ENCODE measurements at regions not wholly inside any gene's neighbourhood (a gene's known extent, or its start where the extent isn't known, plus 50 kb on each side); places are given as distances from the start of the nearest gene placed in this dataset.

DNA sequence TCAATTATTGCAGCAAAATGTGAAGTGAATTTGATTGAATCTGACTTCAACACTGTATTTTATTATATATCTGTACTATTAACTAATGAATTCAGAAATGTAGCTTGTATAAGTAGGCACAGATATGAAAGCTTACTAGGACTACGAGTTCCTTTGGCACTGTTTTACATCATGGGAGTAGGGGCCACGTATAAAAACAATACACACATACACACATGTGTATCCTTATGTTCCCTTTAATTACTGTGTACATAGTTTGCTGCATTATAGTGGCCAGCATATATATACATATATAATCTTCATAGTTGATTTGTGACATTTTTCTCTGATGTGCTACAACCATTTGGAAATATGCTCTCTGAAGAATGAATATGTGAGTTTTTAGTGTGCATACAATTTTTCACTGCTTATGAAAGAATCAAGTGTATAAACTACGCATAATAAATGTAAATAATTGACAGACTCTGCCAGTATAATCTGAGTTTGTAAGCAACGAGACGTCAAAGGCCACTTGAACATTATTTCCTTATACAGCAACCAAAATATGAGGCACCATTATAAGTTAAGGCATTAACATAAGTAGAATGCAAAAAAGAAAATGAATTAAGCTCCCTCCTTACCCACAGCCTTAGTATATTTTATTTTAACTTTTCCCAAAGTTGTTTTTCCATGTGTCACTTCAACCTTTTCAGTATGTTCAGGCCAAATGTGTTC is 98.1 kb upstream of the GALNT5 start:
- no peak for DNase-seq

DNA sequence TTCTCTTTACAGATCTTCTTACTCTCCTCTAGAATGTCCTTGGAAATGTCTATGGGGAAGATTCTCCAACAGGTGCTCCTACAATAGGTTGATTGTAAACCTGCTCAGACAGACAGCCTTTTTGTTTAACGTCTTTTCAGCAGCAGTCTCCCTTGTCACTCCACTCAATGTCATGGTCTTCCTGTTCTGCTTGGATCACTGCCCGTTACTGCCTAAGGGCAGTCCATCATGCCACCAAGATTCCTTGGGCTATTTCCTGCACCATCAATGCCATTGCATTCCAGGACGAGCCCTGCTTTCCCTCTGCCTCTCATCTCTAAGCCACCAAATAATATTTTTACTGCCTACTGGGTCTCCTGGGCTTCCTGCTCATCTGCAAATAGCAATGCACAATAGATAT is 97.4 kb upstream of the GALNT5 start:
- DNase-seq: no peak

DNA sequence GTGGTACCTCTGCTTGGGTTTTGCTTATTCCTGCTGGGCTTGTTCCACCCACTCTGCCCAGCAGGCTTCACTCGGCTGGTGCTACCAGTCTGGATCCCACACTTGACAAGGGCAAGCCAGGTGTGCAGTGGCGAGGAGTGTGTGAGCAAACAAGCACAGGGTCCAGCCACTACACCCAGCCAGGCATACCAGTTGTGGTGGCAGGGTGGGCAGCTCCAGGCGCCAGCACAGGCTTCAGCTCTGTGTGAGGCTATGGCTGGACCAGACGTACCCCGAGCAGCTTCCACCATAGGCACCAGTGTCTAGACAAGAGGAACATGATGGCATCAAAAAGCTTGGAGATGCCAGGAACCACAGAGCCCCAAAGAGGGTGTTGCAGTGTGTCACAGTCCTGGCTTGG is 93.1 kb upstream of the GALNT5 start:
- DNase-seq: no peak

DNA sequence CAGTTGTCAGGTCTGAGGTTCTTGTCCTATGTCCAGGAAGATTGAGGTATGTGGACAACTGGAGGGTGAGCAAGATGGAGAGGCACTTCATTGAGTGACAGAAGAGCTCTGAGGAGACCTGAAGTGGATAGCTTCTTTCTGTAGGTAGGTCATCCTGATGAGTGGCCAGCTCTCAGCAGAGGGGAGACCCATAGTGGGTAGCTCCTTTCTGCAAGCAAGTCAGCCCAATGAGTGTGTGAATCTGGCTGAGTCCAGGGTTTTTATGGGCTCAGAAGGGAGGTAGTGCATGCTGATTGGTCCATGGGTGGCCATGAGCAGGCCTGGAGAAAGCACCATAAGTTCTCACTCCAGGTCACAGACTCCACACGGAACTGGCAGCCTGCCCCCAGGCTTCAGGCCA is 92.6 kb upstream of the GALNT5 start:
- no peak for DNase-seq

DNA sequence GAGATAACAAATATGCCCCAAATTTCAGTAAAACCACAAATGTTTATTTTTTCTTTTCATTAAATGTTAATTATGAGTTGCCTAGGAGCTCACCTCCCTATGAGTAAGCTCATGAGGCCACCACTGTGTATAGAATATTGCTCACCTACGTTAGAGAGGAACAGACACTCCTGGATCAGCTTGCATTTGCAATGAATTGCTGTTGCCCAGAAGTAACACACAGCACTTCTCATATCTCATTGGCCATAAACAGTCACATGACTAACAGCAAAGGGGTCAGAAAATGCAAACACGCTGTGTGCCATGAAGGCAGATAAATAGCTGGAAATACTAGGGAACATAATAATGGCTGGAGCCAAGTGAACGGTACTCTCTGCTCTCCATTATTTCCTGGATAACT is 89.0 kb upstream of the GALNT5 start:
- DNase-seq: no peak

DNA sequence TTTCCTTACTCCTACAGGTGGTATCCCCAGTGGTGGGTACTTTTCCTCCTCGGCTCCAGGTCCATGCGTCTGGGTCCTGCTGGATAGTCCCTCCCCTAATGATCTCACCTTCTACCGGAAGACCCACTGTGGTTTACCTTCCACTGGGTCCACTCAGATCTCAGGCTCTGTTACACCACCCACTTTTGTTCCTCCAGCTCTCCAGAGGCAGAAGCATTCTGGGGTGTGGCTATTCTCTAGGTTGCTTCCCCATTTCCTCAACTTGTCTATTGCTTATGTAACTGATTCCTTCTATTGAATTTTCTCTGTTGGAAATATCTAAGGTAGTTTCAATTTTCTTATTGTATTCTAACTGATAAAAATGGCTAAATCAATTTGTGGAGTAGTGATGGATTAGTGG is 87.6 kb upstream of the GALNT5 start:
- no peak for DNase-seq

DNA sequence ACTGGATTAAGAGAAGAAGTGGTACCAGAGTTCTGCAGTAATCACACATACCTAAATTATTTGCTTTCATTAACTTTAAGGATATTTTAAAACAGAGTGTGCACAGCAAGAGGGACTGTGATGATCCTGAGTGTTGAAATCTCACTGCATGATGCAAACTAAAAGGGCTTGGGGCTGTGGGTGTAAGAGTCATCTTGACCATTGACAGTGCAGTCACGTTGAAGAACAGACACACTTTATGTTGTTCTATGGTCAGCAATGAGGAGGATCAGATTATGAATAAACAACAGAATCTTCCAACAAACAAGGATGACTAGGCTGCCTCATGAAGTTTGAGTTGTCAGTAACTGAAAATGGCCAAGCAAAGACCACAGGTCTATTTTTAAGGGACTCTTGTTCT is 87.2 kb upstream of the GALNT5 start:
- no peak for DNase-seq

DNA sequence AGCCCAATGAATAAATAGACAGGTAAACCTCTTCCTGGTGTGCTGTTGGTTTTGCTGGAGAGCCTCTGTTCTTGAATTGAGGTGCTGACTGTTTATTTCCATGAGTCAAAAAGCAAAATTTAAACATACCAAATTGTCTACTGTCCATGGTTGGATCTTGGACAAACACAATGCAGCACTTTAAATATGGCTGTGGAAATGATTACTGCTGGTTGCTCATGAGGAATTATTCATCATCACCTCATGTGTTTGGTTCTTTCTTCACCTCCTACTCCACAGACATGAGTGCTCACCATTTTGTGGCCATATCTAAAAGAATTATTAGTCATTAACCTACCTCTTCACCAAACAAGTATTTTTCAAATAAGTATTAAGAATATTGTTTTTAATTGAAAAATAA is 85.3 kb upstream of the GALNT5 start:
- DNase-seq: no peak

DNA sequence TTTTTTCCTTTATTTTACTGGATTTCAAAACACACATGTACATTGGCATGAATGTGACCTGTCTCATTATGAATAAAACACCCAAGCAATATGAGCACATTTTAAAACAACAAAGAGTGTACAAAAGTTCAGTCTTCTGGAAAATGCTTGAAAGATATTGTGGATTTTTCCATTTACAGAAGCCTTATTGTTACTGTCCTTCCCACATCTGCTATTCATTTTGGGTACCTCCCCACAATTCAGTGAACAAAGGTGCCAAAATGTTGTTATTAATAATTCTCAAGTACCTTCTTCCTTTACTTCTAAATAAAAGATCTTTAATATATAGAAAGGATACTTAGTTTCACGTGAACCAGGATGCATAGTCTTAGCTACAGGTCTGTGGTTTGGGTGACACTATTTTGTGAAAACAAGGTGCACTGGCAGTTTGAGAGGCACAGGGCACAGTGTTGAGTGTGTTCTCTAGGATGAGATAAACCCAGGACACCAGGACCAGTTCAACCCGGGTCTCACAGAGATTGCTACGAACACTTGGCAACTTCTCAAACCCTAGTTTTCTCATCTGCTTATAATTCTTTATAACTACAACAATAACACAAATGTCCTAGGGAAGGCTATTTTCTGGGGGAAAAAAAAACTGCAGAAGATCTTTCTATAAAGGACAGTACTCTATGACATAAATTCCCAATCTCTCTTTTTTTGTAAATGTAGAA is 84.5 kb upstream of the GALNT5 start:
- DNase-seq: no peak

DNA sequence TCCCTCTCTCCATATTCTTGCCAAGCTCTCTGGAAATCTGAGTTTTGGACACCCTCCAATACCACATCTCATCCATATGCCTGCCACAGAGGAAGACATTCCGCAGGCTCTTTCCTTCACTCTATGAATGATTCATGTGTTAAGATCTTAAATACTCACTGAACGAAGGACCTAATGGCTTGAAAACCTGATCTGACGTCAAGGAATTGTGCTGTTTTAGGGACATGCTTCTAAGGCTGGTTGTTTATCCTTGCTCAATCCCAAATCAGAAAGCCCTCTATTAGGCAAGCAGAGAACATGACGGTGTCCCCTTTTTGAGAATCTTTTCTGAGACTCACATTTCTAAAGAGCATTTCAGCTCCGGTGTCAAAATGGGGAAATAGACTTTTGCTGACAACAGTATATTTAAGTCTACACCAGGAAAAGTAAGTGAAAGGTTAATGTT is 83.7 kb upstream of the GALNT5 start:
- DNase-seq: no peak

DNA sequence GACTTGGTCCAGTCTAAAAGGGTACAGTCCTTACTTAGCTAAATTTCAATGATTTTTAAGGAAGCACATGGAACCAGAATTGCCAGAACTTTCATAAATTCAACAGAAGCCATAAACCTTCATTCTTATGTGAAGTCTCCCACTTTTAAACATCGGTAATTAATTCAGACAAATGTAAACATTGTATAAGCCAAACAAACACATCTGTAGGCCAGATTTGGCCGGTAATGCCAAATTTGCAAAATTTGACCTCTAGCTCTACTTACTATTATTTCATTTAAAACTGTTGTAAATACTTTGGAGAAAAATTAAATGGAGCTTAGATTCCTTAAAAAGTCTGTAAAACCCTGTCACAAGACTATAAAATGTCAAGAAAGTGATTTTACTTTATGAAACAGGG is 83.2 kb upstream of the GALNT5 start:
- no peak for DNase-seq

DNA sequence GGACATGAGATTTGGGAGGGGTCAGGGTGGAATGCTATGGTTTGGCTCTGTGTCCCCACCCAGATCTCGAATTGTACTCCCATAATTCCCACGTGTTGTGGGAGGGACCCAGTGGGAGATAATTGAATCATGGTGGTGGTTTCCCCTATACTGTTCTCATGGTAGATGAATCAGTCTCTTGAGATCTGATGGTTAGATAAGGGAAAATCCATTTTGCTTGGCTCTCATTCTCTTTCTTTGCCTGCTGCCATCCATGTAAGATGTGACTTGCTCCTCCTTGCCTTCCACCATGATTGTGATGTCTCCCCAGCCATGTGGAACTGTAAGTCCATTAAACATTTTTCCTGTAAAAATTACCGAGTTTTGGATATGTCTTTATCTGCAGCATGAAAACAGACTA is 80.9 kb upstream of the GALNT5 start:
- DNase-seq: no peak

DNA sequence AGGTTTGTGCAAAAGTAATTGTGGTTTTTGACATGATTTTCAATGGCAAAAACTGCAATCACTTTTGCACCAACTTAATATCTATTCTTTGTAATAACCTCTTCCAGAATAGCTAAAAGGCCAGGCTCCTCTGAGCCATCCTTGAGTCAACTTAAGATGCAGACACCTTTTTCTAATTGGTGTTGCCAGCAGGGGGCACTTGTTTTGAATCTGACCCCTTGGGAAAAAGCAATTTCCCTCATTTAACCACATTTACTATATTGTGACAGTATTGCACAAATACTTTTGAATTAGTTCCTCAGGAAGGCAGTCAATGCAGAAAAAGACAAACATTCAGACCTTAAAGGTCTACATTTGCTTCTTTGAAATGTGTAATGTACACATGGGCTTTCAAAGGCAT is 78.6 kb upstream of the GALNT5 start:
- no peak for DNase-seq

DNA sequence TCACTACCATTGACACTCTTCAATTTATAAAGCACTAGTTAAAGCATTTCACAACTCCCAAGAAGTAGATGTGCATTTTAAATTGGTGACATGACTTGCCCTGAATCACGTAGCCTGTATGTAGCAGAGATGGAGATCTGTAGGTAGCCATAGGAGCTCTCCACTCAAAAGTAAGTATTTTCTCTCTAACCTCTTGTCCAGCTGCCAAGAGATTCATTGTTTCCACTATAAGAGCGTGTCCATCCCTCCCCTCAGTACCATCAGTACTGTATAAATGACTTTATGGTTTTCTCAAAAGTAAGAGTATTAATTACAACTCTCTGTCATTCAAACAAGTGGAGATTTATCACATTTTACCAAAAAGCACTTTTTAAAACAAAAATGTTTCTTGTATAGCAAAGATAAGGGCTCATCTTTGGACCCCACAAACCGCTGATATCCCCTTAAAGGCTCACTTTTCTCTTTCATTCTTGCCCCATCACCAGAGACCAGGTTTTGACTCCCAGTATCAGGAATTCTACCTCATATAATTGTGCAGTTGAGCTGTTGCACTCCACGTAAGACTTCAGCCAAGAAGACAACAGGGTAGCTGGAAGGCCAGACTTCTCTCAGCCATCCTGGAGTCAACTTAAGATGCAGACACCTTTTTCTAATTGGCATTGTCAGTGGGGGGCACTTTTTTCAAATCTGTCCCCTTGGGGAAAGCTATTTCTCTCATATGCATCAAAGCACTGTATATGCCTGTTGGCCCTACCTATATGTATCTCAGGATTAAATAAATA is 78.0 kb upstream of the GALNT5 start:
- no peak for DNase-seq

DNA sequence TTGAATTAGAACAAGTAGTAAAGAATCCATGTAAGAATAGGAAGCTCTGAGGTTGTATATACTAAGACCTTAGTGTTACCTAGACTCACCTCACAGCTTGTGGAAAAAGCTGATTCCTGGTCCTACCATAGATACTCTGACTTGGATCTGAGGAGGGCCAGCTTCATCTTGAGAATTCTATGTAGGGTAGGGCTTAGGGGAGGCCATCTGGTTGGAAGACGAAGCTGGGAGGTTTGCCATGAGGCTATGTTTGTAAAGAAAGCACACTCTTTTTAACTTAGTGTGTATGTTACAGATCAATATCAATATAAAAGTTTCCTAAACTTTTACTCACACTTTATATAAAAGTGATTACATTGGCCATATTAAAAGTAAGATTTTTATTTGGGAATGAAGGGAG is 77.1 kb upstream of the GALNT5 start:
- DNase-seq: no peak

DNA sequence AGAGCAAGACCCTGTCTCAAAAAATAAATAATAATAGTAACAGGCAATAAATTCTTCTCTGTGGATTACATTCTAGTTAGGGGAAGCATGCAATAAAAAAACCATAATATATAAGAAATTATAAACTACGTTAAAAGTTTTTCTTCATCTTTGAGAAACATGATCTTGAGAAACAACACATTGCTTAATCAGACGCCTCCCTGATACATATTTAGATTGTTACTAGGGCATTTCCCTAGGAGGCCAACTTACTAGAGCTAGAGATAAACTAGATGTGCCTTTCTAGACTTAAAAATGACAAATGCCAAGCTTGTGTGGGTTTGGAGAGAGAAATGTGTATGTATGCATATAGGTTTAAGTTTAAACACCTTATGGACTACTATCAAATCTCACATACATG is 76.3 kb upstream of the GALNT5 start:
- no peak for DNase-seq

DNA sequence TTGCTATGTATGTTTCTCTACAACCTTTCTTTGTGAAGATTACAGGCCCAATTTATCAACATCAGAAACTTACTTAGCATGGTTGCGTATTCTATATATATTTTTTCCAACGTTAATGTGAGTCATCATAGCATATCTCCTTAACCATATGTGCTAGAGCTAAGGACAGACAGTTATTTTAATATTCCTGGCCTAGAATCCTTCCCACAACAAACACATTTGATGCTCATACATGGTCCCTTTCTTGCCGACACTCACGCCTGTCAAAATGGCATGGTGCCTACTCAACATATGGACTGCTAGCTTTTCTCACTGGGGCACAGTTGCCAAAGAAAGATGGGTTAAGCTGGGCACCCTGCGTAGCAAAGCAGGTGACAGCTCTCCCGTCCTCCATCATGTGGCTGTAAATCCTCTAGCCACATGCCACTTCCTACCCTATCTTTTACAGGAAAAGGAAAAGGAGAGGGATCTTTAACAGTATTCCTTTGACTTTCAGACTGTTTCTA is 75.2 kb upstream of the GALNT5 start:
- no peak for DNase-seq

DNA sequence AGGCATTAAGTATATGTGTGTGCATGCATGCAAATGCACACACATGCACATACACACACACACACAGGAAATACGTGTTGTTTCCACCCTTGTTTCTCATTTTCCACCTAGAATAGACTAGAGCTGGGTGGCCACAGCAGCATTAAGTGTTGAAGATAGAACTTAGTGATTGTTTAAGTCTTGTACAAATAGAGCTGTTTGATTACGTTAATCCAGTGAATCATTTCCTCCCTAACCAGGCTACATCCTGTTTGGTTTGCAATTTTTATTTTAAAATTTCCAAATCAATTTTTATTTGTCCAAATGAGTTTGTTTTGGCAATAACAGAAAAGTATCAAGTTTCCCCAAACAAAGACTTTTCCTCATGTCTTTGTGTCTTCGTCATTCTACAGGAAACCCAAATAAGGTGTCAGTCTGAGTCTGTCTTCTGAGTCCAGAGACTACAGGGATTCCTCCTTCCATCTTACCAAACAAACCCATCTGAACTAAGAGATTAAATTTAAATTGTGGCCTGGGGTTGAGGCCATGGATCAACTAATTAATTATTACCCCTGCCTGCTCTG is 74.6 kb upstream of the GALNT5 start:
- no peak for DNase-seq

DNA sequence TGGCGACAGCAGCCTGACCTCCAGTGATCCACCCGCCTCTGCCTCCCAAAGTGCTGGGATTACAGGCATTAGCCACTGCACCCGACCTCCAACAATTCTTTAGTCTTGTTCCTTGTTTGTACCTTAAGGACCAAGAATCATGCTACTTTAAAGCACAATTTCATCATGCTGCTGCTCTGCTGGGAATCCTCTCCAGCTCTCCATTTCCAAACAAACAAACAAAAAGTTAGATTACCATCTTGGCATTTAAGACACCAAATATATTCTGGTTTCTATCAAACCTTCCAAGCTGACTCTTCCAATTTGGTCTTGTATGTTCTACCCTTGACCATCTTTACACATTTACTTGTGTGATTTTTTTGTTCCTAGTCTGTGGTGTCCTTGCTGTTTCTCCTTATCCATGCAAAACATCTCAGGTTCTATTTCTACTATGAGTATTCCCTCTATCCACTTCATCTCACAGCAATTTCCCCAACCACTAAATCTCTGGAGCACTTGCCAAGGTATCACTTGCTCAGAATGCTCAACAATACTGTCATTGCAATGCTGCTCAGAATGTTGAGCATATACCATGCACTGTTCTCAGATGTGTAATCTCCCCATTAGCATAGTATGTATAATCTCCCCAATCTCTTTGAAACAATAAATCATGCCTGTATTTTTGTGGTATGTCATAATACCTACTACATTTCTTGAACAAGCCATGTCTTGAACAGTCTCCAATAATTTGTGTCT is 73.2 kb upstream of the GALNT5 start:
- DNase-seq: no peak

DNA sequence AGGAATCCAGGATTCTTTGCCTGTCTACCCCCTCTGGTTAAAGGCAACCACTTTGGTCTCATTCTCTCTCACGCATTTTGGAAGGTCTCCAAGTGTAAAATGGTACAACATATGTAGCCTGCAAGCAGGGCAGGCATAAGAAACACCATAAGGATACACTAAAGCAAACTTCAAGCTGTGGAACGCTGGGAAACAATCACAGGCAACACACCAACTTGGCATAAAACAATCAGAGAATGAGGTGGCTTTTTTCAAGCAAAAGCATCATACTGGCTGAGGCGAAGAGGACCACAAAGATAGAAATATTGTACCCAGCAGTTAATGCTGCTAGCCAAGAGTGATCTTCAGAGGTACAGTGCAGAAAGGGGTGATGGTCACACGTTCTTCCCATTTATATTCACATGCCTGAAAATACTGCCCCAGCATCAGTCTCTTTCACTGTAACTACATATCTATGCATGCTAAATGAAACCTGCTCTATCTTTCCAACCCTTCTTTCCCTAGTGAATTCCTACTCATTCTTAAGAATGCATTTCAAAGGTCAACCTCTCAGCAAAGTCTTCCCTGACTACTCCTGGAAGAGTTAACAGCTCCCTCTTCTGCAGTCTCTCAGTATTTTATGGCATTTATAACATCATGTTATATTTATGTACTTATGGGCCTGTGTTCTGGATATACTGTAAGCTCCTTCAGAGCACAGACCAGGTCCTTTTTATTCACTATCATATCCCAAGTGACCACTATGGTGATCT is 71.9 kb upstream of the GALNT5 start:
- DNase-seq: no peak

DNA sequence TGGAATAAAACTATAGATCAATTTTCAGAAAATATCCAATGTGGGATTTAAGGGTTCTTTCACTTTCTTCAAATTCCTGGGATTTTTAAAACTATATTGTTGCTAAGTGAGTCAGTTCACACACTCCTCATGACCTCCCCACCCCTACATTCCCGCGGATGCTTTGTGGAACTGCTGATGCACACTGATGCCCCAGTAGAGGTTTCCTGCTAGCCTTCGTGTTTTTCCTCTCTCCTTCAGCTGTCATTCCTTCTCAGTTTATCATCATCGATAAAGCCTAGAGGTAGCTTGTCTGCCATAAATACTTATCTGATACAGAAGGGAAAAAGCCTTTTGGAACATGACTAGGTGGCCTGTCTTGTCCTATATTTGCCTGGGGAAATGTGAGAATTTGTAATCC is 67.4 kb upstream of the GALNT5 start:
- no peak for DNase-seq

DNA sequence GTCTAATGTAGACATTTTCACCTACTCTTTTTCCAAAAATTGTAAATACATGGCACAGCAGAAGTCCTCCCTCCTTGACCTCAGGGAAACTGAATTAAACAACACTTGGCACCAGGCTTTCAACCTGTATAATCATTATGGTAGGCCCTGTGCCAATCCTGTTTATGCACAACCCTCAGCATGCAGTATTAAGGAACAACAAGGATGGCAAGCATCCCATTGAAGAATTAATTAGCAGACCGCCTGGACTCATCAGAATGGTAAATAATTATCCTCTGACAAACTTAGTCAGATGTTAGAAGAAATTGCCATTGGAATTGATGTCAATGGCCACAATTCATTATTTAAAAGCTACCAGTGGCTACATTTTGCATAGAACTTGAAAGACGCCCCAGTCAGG is 66.3 kb upstream of the GALNT5 start:
- DNase-seq: no peak
